HG03432 (cell line): ENCODE measurements at regions not wholly inside any gene's neighbourhood (a gene's known extent, or its start where the extent isn't known, plus 50 kb on each side); places are given as distances from the start of the nearest gene placed in this dataset.

Experiments used
- ATAC-seq: cut with Tn5 transposase; IDR thresholded peaks from one replicate; pipeline ENCODE4 v1.9.1; 2021; ENCODE audit warnings: mild to moderate bottlenecking, moderate library complexity; ENCODE audit not compliant: unreplicated experiment

- no peak for ATAC-seq
Measured at GRCh38 chr5:33237471-33237870, 203.3 kb upstream of the TARS1 start.

- no peak for ATAC-seq
Measured at GRCh38 chr5:33238826-33239695, 201.7 kb upstream of the TARS1 start.

- ATAC-seq = no peak
Measured at GRCh38 chr5:33240558-33240957, 200.2 kb upstream of the TARS1 start.

DNA sequence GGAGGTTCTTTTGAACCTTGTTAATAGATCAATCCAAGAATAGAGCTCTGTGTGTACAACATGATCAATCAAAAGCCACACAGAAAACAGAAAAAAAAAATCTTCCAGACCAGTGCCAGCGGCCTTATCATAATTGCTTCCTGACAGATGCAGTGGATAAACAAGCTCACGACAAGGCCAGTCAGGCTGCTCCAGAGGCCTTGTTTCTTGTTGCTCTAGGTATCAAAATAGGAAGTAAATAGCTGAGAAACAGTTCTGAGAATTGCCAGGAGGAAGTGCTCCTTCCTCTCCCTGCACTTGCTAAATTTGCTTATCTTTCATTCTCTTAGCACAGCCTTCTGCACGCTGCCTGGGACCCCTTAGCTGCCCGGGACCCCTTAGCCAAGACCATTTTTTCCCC is 199.0 kb upstream of the TARS1 start:
- ATAC-seq = peak; percentile 49

GRCh38 chr5:33242277-33242676 is 198.5 kb upstream of the TARS1 start:
- ATAC-seq = peak; percentile 43

GRCh38 chr5:33244441-33245150 is 196.2 kb upstream of the TARS1 start:
- no peak for ATAC-seq

GRCh38 chr5:33254579-33254978 is 186.2 kb upstream of the TARS1 start:
- no peak for ATAC-seq

DNA sequence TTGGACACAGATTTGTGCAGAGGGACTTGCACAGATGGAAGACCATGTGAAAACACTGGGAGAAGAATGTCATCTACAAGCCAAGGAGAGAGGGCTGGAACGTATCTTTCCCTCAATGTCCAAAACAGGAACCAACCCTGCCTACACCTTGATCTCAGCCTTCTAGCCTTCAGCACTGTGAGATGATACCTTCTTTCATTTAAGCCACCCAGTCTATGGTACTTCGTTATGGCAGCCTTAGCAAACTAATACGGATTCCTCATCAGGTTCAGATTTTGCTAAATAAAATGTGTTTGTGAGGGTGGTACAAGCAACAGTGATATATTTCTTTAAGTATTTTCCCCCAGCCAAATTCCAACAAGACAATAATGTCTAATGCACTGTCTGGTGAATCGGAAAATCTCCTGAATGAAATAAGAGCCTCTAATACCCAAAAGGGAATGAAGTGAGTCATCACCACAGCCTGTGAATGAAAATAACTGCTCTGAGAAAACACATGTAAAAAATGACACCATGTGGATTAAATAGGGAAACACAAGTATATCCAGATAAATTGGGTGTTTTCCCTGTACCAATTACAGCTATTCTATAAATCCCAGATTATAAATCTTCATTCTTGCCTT is 182.8 kb upstream of the TARS1 start:
- no peak for ATAC-seq

DNA sequence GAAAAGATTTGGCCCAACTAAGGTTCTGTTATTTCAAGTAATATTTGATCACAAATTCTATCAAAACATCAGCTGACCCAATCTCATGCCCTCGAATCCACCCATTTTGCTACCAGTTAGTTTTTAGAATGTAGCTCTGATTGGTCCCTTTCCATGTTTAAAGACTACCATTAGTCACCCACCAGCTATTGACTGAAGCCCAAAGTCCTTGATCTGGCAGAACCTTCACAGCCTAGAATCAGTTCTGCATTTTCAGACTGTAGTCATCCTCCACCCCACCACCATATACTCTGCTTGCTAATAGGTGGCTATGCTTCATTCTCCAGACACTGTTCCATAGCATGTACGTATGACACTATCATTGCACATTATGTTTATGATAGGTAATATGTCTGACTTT is 182.2 kb upstream of the TARS1 start:
- no peak for ATAC-seq

- ATAC-seq = no peak
Measured at GRCh38 chr5:33260098-33260497, 180.7 kb upstream of the TARS1 start.

DNA sequence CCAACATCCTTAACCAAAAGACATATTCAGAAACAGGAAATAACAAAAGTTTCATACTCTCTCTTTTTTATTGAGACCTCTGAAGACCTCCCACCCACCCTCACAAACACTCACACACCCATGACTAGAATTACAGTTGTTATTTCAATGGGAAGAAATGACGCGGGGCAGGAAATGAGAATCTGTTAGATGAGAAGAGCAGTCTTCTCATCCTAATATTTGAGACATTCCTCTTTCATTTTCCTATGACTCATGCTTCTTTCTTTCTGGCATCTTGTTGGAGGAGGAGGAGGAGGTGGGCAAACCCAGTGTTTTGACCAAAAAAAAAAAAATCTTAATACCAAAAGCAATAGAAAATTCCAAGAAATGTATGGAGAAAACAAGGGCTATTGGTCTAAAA is 179.5 kb upstream of the TARS1 start:
- no peak for ATAC-seq

DNA sequence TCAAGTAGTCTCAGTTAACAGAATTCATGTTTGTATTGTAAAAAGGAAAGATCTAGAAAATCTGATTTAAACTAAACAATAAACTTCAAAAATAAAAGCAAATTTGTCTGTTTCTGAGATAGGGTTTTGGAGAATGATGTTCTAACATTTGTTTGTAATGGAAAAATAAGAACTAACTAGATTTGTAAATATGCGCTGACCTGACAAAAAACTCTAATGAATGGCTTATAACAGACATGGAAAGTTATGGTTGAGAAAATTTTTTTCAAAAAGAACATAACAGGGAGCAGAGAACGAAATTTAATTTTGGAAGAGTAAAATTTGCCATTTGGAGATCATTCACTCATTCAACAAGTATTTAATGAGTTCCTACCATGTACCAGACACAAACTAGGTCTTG is 179.0 kb upstream of the TARS1 start:
- no peak for ATAC-seq

DNA sequence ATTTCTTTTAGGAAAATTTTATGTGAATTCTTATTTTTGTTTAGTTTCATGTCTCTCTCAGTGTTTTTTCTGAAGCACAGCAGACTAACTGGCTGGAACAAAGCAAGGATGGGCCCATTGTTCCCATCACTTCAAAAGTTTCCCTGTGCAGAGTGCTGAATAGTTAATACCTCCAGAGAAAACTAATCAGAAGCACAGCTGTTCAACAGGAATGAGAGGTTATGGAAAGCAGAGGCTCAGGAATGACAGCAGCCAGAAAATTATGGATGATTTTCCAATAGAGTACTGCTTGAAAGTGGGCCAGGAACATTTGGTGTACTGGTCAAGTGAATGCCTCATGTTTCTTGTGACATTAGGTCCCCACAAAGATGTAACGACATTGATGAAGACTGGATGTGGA is 173.0 kb upstream of the TARS1 start:
- no peak for ATAC-seq

DNA sequence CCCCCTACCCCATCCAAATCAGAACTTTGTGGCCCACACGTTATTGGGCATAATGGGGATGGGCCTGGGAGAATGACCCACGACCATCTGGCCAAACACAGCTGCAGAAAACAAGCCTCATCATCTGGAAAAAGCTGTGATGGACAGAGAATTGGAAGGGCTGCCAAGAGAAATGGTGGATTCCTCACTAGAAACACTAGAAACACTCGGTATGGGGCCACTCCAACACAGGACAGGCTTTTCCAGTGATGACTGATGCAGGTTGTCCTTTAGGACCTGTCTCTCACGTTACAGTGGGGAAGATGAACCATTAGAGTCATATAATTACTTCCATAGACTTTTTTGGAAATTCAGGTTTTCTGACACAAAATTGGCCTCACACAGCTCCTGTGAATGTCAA is 172.4 kb upstream of the TARS1 start:
- no peak for ATAC-seq

GRCh38 chr5:33270671-33271070 is 170.1 kb upstream of the TARS1 start:
- no peak for ATAC-seq

- no peak for ATAC-seq
Measured at GRCh38 chr5:33271606-33272005, 169.2 kb upstream of the TARS1 start.

DNA sequence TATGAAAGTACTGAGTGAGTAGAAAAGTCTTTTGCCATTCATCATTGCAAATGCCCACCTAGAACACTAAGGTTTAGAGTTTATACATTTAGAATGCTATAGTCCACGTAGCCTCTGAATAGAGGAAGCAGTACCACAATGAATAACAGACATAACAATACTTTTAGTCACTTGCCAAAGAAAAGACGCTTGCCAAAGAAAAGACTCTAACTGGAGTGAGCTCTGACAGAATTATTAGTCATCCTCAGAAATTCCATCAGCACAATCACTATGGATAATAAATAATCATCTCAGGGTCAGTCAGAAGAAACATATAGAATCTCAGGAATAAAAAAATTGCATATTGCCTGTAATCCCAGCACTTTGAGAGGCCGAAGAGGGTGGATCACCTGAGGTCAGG is 168.5 kb upstream of the TARS1 start:
- no peak for ATAC-seq

DNA sequence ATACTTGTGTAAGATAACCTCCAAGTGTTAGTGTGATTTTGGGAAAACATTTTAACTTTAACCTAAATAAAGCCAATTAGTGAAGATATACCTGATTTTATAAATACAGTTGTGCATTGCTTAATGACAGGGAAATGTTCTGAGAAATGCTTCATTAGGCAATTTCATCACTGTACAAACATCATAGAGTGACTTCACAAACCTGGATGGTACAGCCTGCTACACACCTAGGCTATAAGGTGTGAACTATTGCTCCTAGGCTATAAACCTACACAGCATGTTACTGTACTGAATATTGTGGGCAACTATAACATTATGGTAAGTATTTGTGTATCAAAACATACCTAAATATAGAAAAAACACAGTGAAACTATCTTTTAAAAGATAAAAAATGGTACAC is 166.8 kb upstream of the TARS1 start:
- no peak for ATAC-seq

- ATAC-seq = no peak
Measured at GRCh38 chr5:33275391-33275790, 165.4 kb upstream of the TARS1 start.

- ATAC-seq = no peak
Measured at GRCh38 chr5:33275921-33276627, 164.7 kb upstream of the TARS1 start.

DNA sequence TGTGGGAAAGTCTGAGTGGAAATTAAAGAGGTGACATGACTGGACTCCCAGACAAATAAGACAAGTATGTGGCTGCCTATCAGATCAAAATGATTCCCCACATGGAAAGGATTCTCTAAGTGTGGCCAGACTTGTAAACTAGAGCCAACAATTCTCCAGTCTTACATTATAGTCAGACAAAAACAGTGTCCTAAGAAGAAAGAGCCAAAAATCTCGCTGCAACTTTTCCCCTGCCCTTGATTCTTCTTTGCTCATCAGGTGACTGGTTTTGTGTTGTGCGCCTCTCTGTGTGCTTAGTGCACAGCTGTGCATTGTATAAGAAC is 164.2 kb upstream of the TARS1 start:
- no peak for ATAC-seq
